GM23338 (cell line): ENCODE measurements at regions not wholly inside any gene's neighbourhood (a gene's known extent, or its start where the extent isn't known, plus 50 kb on each side); places are given as distances from the start of the nearest gene placed in this dataset.

Source experiments
- CREB1 ChIP-seq: fragments of 250-450 bp; sonication (Bioruptor Pico); IDR thresholded peaks from 2 replicates; pipeline ENCODE4 v1.5.0; 2020; ENCODE audit warnings: low read depth, mild to moderate bottlenecking, moderate library complexity
- CTCF ChIP-seq, 2 experiments: fragments of 200-600 bp in 1 of 2; sonication (generic) in 1 of 2; conservative IDR thresholded peaks; 2 replicates each; pipeline versions ENCODE4 v1.5.1 to v1.6.1; 2016 to 2017; ENCODE audit warnings: antibody characterized with exemption in 2 of 2, low read depth in 2 of 2, mild to moderate bottlenecking in 2 of 2, moderate library complexity in 1 of 2
- EZH2 ChIP-seq: fragments of 200-600 bp; sonication (generic); IDR thresholded peaks from one replicate; pipeline ENCODE4 v1.8.0; 2017; ENCODE audit warnings: antibody characterized with exemption, mild to moderate bottlenecking, low read depth; ENCODE audit not compliant: unreplicated experiment
- REST ChIP-seq: IDR thresholded peaks from one replicate; pipeline ENCODE4 v1.6.1; 2018; ENCODE audit warnings: antibody characterized with exemption; ENCODE audit not compliant: unreplicated experiment
- ZNF331 ChIP-seq: fragments of 250-450 bp; sonication (Bioruptor Pico); IDR thresholded peaks from 2 replicates; pipeline ENCODE4 v1.5.0; 2020; ENCODE audit warnings: low read depth, mild to moderate bottlenecking, moderate library complexity

- TF ChIP-seq CTCF (conservative IDR thresholded peaks at IDR 0.05; ENCODE audit: low read depth in 2 of 2) = no peak
- TF ChIP-seq EZH2 = no peak
- no peak for TF ChIP-seq CREB1
- no peak for TF ChIP-seq ZNF331 (CRISPR knock-in tag)
- no peak for TF ChIP-seq REST
These were observed 88.7 kb upstream of the MAP4K3 start for GRCh38 chr2:39525636-39526412.
